Fibroblast of villous mesenchyme (primary cell): ENCODE measurements at regions not wholly inside any gene's neighbourhood (a gene's known extent, or its start where the extent isn't known, plus 50 kb on each side); places are given as distances from the start of the nearest gene placed in this dataset.

Experiments used
- DNase-seq: peaks from one replicate; pipeline ENCODE4 v3.0.0-alpha.2; 2010; ENCODE audit warnings: low read depth
- H3K4me3 ChIP-seq: 2 replicates; pipeline ENCODE4 v1.5.1; 2011; ENCODE audit warnings: low read depth, mild to moderate bottlenecking, low read length
- CTCF ChIP-seq: IDR thresholded peaks from 2 replicates; pipeline ENCODE4 v1.5.1; 2012; ENCODE audit warnings: low read depth, mild to moderate bottlenecking, low read length; ENCODE audit not compliant: insufficient read depth

GRCh38 chr9:16031486-16031885 is 478.6 kb downstream of the CCDC171 start:
- no peak for DNase-seq
- no peak for TF ChIP-seq CTCF

GRCh38 chr9:16031971-16032370 is 479.1 kb downstream of the CCDC171 start:
- no peak for TF ChIP-seq CTCF
- H3K4me3 ChIP-seq = no peak overlapping the region
- no peak for DNase-seq

More at GRCh38 chr9:16031486-16031885, 478.6 kb downstream of the CCDC171 start:
- H3K4me3 ChIP-seq = no peak overlapping the region

GRCh38 chr9:16032799-16033198 is 480.0 kb downstream of the CCDC171 start:
- H3K4me3 ChIP-seq = no peak overlapping the region
- peak; percentile 20 for TF ChIP-seq CTCF
- peak; percentile 37 for DNase-seq

- H3K4me3 ChIP-seq = no peak overlapping the region
- no peak for DNase-seq
- no peak for TF ChIP-seq CTCF
Observed at GRCh38 chr9:16033253-16033652, 480.4 kb downstream of the CCDC171 start.

- DNase-seq = no peak
Observed at GRCh38 chr9:16033921-16034691, 481.3 kb downstream of the CCDC171 start.

GRCh38 chr9:16039218-16039987 is 486.6 kb downstream of the CCDC171 start:
- TF ChIP-seq CTCF = peak; percentile 26
- peak; percentile 50 for DNase-seq
- no peak overlapping the region for H3K4me3 ChIP-seq

More at GRCh38 chr9:16033921-16034691, 481.3 kb downstream of the CCDC171 start:
- no peak overlapping the region for H3K4me3 ChIP-seq
- TF ChIP-seq CTCF = no peak
